Endothelial cell of umbilical vein (primary cell): ENCODE measurements at regions not wholly inside any gene's neighbourhood (a gene's known extent, or its start where the extent isn't known, plus 50 kb on each side); places are given as distances from the start of the nearest gene placed in this dataset.

Experiments
- BruUV-seq: library from RNA; stranded (reverse); fragments of 400-500 nt; replicated peaks from 2 replicates; lab custom pipeline; 2021; lab: Mats Ljungman, UMichigan
- CTCF ChIA-PET: fragments of 300-600, 350-600 bp; sonication (Branson Sonifier 250); formaldehyde crosslinking; loops from one replicate; lab custom pipeline; 2021; ENCODE audit warnings: antibody characterized with exemption, inconsistent platforms; lab: Charles Lee
- POLR2A ChIA-PET: fragments of 300-600, 350-600 bp; sonication (Branson Sonifier 250); formaldehyde crosslinking; loops from one replicate; lab custom pipeline; 2021; ENCODE audit warnings: antibody characterized with exemption, inconsistent platforms; lab: Charles Lee
- DNase-seq: peaks from one replicate; pipeline ENCODE4 v3.0.0-alpha.2; 2011; ENCODE audit warnings: low read depth, low spot score
- FAIRE-seq: peaks from 2 replicates; lab custom pipeline; 2011; peaks lifted over from hg19 to GRCh38; lab: Jason Lieb, UNC
- H2AFZ ChIP-seq: 2 replicates; pipeline ENCODE4 v1.6.0; 2012; ENCODE audit warnings: low read depth, low read length, control low read depth, inconsistent platforms
- H3K27ac ChIP-seq: 2 replicates; pipeline ENCODE4 v1.5.1; 2011; ENCODE audit warnings: low read depth, mild to moderate bottlenecking, control low read depth, low read length, moderate library complexity; ENCODE audit not compliant: insufficient read depth
- H3K27me3 ChIP-seq, 2 experiments: 2 replicates each; pipeline versions ENCODE4 v1.6.0 to v1.6.1; 2011; ENCODE audit warnings: low read length in 2 of 2, mixed read lengths in 1 of 2; ENCODE audit not compliant: control insufficient read depth in 2 of 2, insufficient read depth in 2 of 2
- H3K36me3 ChIP-seq, 2 experiments: 2 replicates in 1 of 2; 3 replicates in 1 of 2; pipeline ENCODE4 v1.5.1; 2011; ENCODE audit warnings: low read length in 2 of 2, mild to moderate bottlenecking in 1 of 2, moderate library complexity in 1 of 2; ENCODE audit not compliant: control insufficient read depth in 2 of 2, insufficient read depth in 2 of 2; ENCODE audit errors: extremely low read depth in 1 of 2
- H3K4me1 ChIP-seq: 3 replicates; pipeline ENCODE4 v1.5.1; 2011; ENCODE audit warnings: mild to moderate bottlenecking, low read length; ENCODE audit not compliant: control insufficient read depth, insufficient read depth; ENCODE audit errors: extremely low read depth
- H3K4me2 ChIP-seq: 2 replicates; pipeline ENCODE4 v1.6.1; 2011; ENCODE audit warnings: low read length, control low read depth, mixed read lengths; ENCODE audit not compliant: insufficient read depth
- H3K4me3 ChIP-seq, 3 experiments: fragments of 200-600 bp in 1 of 3; sonication (generic), shearing (Covaris generic) in 1 of 3; replicated peaks in 1 of 3; 2 replicates each; pipeline ENCODE4 v1.5.1; 2011 to 2016; ENCODE audit warnings: control low read depth in 3 of 3, low read length in 3 of 3, mild to moderate bottlenecking in 2 of 3, inconsistent platforms in 1 of 3, low read depth in 1 of 3, moderate library complexity in 1 of 3; ENCODE audit not compliant: insufficient read depth in 1 of 3
- H3K79me2 ChIP-seq: 2 replicates; pipeline ENCODE4 v1.6.0; 2012; ENCODE audit warnings: low read length, inconsistent platforms; ENCODE audit not compliant: control insufficient read depth, insufficient read depth
- H3K9ac ChIP-seq: replicated peaks from 2 replicates; pipeline ENCODE3; 2011; ENCODE audit warnings: low read length, control low read depth; ENCODE audit not compliant: insufficient read depth; ENCODE audit errors: extremely low read depth
- H3K9me1 ChIP-seq: replicated peaks from 3 replicates; pipeline ENCODE4 v1.6.0; 2011; ENCODE audit warnings: mild to moderate bottlenecking, low read length; ENCODE audit not compliant: control insufficient read depth, insufficient read depth; ENCODE audit errors: extremely low read depth
- H3K9me3 ChIP-seq: replicated peaks from 2 replicates; pipeline ENCODE4 v1.5.1; 2012; ENCODE audit warnings: low read length, inconsistent platforms; ENCODE audit not compliant: control insufficient read depth, insufficient read depth
- H4K20me1 ChIP-seq: replicated peaks from 2 replicates; pipeline ENCODE3; 2011; ENCODE audit warnings: mild to moderate bottlenecking, low read length; ENCODE audit not compliant: control insufficient read depth, insufficient read depth; ENCODE audit errors: extremely low read depth
- EZH2 ChIP-seq: IDR thresholded peaks from 2 replicates; pipeline ENCODE4 v1.6.1; 2012; ENCODE audit warnings: borderline replicate concordance, low read depth, mild to moderate bottlenecking, moderate library complexity, low read length, inconsistent platforms; ENCODE audit not compliant: severe bottlenecking
- FOS ChIP-seq: IDR thresholded peaks from 2 replicates; pipeline ENCODE4 v1.6.1; 2011; ENCODE audit warnings: mild to moderate bottlenecking, low read length, moderate library complexity, borderline replicate concordance; ENCODE audit not compliant: insufficient read depth
- JUN ChIP-seq: IDR thresholded peaks from 2 replicates; pipeline ENCODE4 v1.6.1; 2011; ENCODE audit warnings: borderline replicate concordance, low read depth; ENCODE audit not compliant: insufficient read length, insufficient read depth
- MAX ChIP-seq: IDR thresholded peaks from 2 replicates; pipeline ENCODE4 v1.6.1; 2011; ENCODE audit not compliant: insufficient read depth, insufficient read length
- POLR2A ChIP-seq: IDR thresholded peaks from 2 replicates; pipeline ENCODE4 v1.6.1; 2012; ENCODE audit warnings: low read depth, mild to moderate bottlenecking, control low read depth, low read length
- POLR2AphosphoS5 ChIP-seq: IDR thresholded peaks from 2 replicates; pipeline ENCODE4 v1.6.1; 2012; ENCODE audit warnings: low read depth, mild to moderate bottlenecking, control low read depth, low read length, moderate library complexity; ENCODE audit not compliant: insufficient read depth
- dilution Hi-C: fragments of 300-500 bp; cut with MboI; formaldehyde crosslinking; loops from one replicate; pipeline ENCODE4 v1.15.0; 2019; ENCODE audit warnings: low sequenced_read_pairs; ENCODE audit not compliant: extremely low pct_ligation_motif_present
- intact Hi-C: fragments of 100-400 bp; cut with micrococcal nuclease; formaldehyde crosslinking; loops from one replicate; pipeline ENCODE4 v1.10.0; 2022

GRCh38 chr12:20096430-20096829, 271.9 kb upstream of the PDE3A start:
- Histone ChIP-seq H4K20me1 (no peaks in the 10 kb centered on the region), H3K27me3 (no peaks in the 10 kb centered on the region), H3K4me1 (peaks cover 2% of the 10 kb centered on the region), H3K4me2 (no peak overlapping the region), H3K36me3 (no peaks in the 10 kb centered on the region), H3K79me2 (no peaks in the 10 kb centered on the region), H3K9me1 (no peaks in the 10 kb centered on the region), H3K9me3 (no peaks in the 10 kb centered on the region), H2AFZ (no peak overlapping the region), H3K9ac (no peak overlapping the region), H3K4me3 (no peak overlapping the region), H3K27ac (no peak overlapping the region)
- CTCF ChIA-PET, result interaction anchor here (2.0 kb wide), 1 partner anchor 357 kb away, joined by 6 read pairs; no protein-coding TSS in a partner anchor
- dilution Hi-C loops (no loop called here), intact Hi-C loops (no loop called here)
- DNase-seq (no peak), FAIRE-seq (no peak)
- POLR2A ChIA-PET, result no interaction called here
- BruUV-seq, result no TSS peak
- no peak for TF ChIP-seq JUN
- no peak for TF ChIP-seq FOS
- TF ChIP-seq EZH2, result no peak
- no peak for TF ChIP-seq MAX
- TF ChIP-seq POLR2AphosphoS5, result no peak
- no peak for TF ChIP-seq POLR2A

- Histone ChIP-seq H3K4me2 (no peak overlapping the region), H3K27ac (no peak overlapping the region), H4K20me1 (no peaks in the 10 kb centered on the region), H3K27me3 (no peaks in the 10 kb centered on the region), H3K9ac (no peak overlapping the region), H3K36me3 (no peaks in the 10 kb centered on the region), H3K4me3 (no peak overlapping the region), H3K9me1 (no peaks in the 10 kb centered on the region), H2AFZ (no peak overlapping the region), H3K79me2 (no peaks in the 10 kb centered on the region), H3K4me1 (peaks cover 2% of the 10 kb centered on the region), H3K9me3 (no peaks in the 10 kb centered on the region)
- ChIA-PET CTCF (no interaction called here), POLR2A (no interaction called here)
- dilution Hi-C loops (no loop called here), intact Hi-C loops (no loop called here)
- no TSS peak for BruUV-seq
- peak; percentile 52 for DNase-seq
- TF ChIP-seq FOS (peak; percentile 28), POLR2AphosphoS5 (no peak), JUN (no peak)
- FAIRE-seq, result peak; percentile 59
Observed at GRCh38 chr12:20097626-20098025, 270.7 kb upstream of the PDE3A start.
